ENCODE measurements at regions not wholly inside any gene's neighbourhood (a gene's known extent, or its start where the extent isn't known, plus 50 kb on each side); places are given as distances from the start of the nearest gene placed in this dataset.

- Histone ChIP-seq H3K4me3 (ENCODE audit: low read depth, low read length, poor library complexity, severe bottlenecking) (no peak overlapping the region), H3K4me1 (ENCODE audit: insufficient read depth, low read length, poor library complexity, severe bottlenecking) (peaks cover 37% of the 10 kb centered on the region), H3K27ac (ENCODE audit: low read depth, low read length, poor library complexity, severe bottlenecking) (no peak overlapping the region), H3K36me3 (ENCODE audit: insufficient read depth, low read length, poor library complexity, severe bottlenecking) (no peaks in the 10 kb centered on the region), H3K27me3 (replicated peaks; ENCODE audit: insufficient read depth, low read depth, low read length, poor library complexity) (no peaks in the 10 kb centered on the region), H3K9me3 (ENCODE audit: low read depth, low read length, poor library complexity, severe bottlenecking) (no peaks in the 10 kb centered on the region)
- intact Hi-C loops (cut with micrococcal nuclease; ENCODE audit: unreplicated experiment), result no loop called here
- DNase-seq (ENCODE audit: low spot score), result no peak
- POLR2A ChIA-PET (ENCODE audit: low non-redundant PET), result no interaction called here
- CTCF ChIA-PET, result no interaction called here
- TF ChIP-seq EZH2 (IDR thresholded peaks at IDR 0.05; ENCODE audit: borderline replicate concordance, low read depth, low read length, poor library complexity, severe bottlenecking), result no peak
- TF ChIP-seq, protein P1, sequence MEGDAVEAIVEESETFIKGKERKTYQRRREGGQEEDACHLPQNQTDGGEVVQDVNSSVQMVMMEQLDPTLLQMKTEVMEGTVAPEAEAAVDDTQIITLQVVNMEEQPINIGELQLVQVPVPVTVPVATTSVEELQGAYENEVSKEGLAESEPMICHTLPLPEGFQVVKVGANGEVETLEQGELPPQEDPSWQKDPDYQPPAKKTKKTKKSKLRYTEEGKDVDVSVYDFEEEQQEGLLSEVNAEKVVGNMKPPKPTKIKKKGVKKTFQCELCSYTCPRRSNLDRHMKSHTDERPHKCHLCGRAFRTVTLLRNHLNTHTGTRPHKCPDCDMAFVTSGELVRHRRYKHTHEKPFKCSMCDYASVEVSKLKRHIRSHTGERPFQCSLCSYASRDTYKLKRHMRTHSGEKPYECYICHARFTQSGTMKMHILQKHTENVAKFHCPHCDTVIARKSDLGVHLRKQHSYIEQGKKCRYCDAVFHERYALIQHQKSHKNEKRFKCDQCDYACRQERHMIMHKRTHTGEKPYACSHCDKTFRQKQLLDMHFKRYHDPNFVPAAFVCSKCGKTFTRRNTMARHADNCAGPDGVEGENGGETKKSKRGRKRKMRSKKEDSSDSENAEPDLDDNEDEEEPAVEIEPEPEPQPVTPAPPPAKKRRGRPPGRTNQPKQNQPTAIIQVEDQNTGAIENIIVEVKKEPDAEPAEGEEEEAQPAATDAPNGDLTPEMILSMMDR (conservative IDR thresholded peaks at IDR 0.05; ENCODE audit: low read depth, low read length), result no peak
- BruUV-seq (replicated peaks), result no TSS peak
These were observed 210.1 kb upstream of the EEA1 start for GRCh38 chr12:93139028-93139665.

- Histone ChIP-seq H3K9me3 (ENCODE audit: low read depth, low read length, poor library complexity, severe bottlenecking) (no peaks in the 10 kb centered on the region), H3K27me3 (replicated peaks; ENCODE audit: insufficient read depth, low read depth, low read length, poor library complexity) (no peaks in the 10 kb centered on the region), H3K4me1 (ENCODE audit: insufficient read depth, low read length, poor library complexity, severe bottlenecking) (peaks cover 40% of the 10 kb centered on the region), H3K36me3 (ENCODE audit: insufficient read depth, low read length, poor library complexity, severe bottlenecking) (no peaks in the 10 kb centered on the region), H3K27ac (ENCODE audit: low read depth, low read length, poor library complexity, severe bottlenecking) (no peak overlapping the region), H3K4me3 (ENCODE audit: low read depth, low read length, poor library complexity, severe bottlenecking) (no peak overlapping the region)
- CTCF ChIA-PET, result no interaction called here
- TF ChIP-seq EZH2 (IDR thresholded peaks at IDR 0.05; ENCODE audit: borderline replicate concordance, low read depth, low read length, poor library complexity, severe bottlenecking), result no peak
- TF ChIP-seq, protein P1 (conservative IDR thresholded peaks at IDR 0.05; ENCODE audit: low read depth, low read length), result no peak
- intact Hi-C loops (cut with micrococcal nuclease; ENCODE audit: unreplicated experiment), result no loop called here
- no TSS peak for BruUV-seq (replicated peaks)
- POLR2A ChIA-PET (ENCODE audit: low non-redundant PET), result no interaction called here
- DNase-seq (ENCODE audit: low spot score), result no peak
These were observed 211.2 kb upstream of the EEA1 start for GRCh38 chr12:93140325-93140724.

GRCh38 chr12:93140801-93141200, 211.7 kb upstream of the EEA1 start:
- no peak overlapping the region for H3K27ac ChIP-seq (ENCODE audit: low read depth, low read length, poor library complexity, severe bottlenecking)
- H3K4me1 ChIP-seq (ENCODE audit: insufficient read depth, low read length, poor library complexity, severe bottlenecking), result peaks cover 36% of the 10 kb centered on the region
- H3K4me3 ChIP-seq (ENCODE audit: low read depth, low read length, poor library complexity, severe bottlenecking), result no peak overlapping the region
- BruUV-seq (replicated peaks), result no TSS peak
- no peaks in the 10 kb centered on the region for H3K36me3 ChIP-seq (ENCODE audit: insufficient read depth, low read length, poor library complexity, severe bottlenecking)
- no peak for DNase-seq (ENCODE audit: low spot score)
- ChIA-PET CTCF (no interaction called here), POLR2A (ENCODE audit: low non-redundant PET) (no interaction called here)
- no peak for TF ChIP-seq EZH2 (IDR thresholded peaks at IDR 0.05; ENCODE audit: borderline replicate concordance, low read depth, low read length, poor library complexity, severe bottlenecking)
- intact Hi-C loops (cut with micrococcal nuclease; ENCODE audit: unreplicated experiment), result no loop called here
- H3K27me3 ChIP-seq (replicated peaks; ENCODE audit: insufficient read depth, low read depth, low read length, poor library complexity), result no peaks in the 10 kb centered on the region
- no peaks in the 10 kb centered on the region for H3K9me3 ChIP-seq (ENCODE audit: low read depth, low read length, poor library complexity, severe bottlenecking)

- H3K36me3 ChIP-seq (ENCODE audit: insufficient read depth, low read length, poor library complexity, severe bottlenecking), result no peaks in the 10 kb centered on the region
- TF ChIP-seq, protein P1 (conservative IDR thresholded peaks at IDR 0.05; ENCODE audit: low read depth, low read length), result no peak
- no peak for TF ChIP-seq EZH2 (IDR thresholded peaks at IDR 0.05; ENCODE audit: borderline replicate concordance, low read depth, low read length, poor library complexity, severe bottlenecking)
- no peaks in the 10 kb centered on the region for H3K9me3 ChIP-seq (ENCODE audit: low read depth, low read length, poor library complexity, severe bottlenecking)
- no peak overlapping the region for H3K27ac ChIP-seq (ENCODE audit: low read depth, low read length, poor library complexity, severe bottlenecking)
- BruUV-seq (replicated peaks), result no TSS peak
- intact Hi-C loops (cut with micrococcal nuclease; ENCODE audit: unreplicated experiment), result no loop called here
- CTCF ChIA-PET, result no interaction called here
- no peak for DNase-seq (ENCODE audit: low spot score)
- H3K4me1 ChIP-seq (ENCODE audit: insufficient read depth, low read length, poor library complexity, severe bottlenecking), result peaks cover 29% of the 10 kb centered on the region
- no peak overlapping the region for H3K4me3 ChIP-seq (ENCODE audit: low read depth, low read length, poor library complexity, severe bottlenecking)
- POLR2A ChIA-PET (ENCODE audit: low non-redundant PET), result no interaction called here
- no peaks in the 10 kb centered on the region for H3K27me3 ChIP-seq (replicated peaks; ENCODE audit: insufficient read depth, low read depth, low read length, poor library complexity)
These were observed 213.8 kb upstream of the EEA1 start for GRCh38 chr12:93142881-93143280.
